OCI-M1 (cell line): ENCODE measurements at regions not wholly inside any gene's neighbourhood (a gene's known extent, or its start where the extent isn't known, plus 50 kb on each side); places are given as distances from the start of the nearest gene placed in this dataset.
"Not testable (repeated sequence)": the region's sequence is repeated elsewhere in the genome, so short reads cannot be mapped to it uniquely, and the experiment has no call there.

Experiments
- DNase-seq: peaks from one replicate; lab custom pipeline; 2025; lab: John Stamatoyannopoulos, UW

- DNase-seq, result no peak
Observed at GRCh38 chr3:64438066-64438465, 212.8 kb upstream of the PRICKLE2 start.

GRCh38 chr3:64437131-64437530, 211.9 kb upstream of the PRICKLE2 start:
- DNase-seq, result no peak

DNA sequence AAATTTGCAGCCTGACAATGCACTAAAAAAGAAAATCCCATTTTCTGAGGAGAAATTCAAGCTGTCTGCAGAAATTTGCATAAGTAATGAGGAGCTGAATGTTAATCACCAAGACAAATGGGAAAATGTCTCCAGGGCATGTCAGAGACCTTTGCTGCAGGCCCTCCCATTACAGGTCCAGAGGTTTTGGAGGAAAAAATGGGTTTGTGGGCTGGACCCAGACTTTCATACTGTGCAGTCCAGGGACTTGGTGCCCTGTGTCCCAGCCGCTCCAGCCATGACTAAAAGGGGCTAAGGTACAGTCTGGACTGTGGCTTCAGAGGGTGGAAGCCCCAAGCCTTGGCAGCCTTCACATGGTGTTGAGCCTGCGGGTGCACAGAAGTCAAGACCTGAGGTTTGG, 209.8 kb upstream of the PRICKLE2 start:
- not testable (repeated sequence) for DNase-seq

- no peak for DNase-seq
Observed at GRCh38 chr3:64432870-64433269, 207.6 kb upstream of the PRICKLE2 start.

DNA sequence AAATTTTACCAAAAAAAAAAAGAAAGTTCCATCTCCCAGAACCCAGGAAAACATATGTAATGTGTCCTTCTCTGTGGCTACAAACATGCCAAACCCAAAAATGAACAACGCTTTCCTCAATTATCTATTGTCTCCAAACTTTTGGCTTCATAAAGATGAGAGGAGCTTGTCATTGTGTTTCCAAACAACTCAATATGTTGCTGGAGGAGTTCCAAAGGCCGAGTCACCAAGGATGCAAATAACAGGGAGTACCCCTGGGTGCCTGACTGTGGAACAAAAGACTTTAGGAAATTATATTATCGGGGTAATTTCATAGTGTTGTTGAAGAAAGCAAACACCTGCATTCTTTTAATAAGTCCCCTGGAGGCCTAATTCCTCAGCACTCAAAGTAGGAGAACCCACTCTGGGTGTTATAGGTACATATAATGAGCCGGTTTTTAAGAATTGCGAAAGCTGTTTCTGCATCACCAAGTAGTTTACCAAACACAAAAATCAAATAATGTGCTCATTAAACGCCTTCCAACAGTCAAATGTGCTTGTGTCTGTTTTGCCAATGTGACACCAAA, 206.3 kb upstream of the PRICKLE2 start:
- DNase-seq, result no peak

GRCh38 chr3:64427671-64428070, 202.4 kb upstream of the PRICKLE2 start:
- no peak for DNase-seq

DNA sequence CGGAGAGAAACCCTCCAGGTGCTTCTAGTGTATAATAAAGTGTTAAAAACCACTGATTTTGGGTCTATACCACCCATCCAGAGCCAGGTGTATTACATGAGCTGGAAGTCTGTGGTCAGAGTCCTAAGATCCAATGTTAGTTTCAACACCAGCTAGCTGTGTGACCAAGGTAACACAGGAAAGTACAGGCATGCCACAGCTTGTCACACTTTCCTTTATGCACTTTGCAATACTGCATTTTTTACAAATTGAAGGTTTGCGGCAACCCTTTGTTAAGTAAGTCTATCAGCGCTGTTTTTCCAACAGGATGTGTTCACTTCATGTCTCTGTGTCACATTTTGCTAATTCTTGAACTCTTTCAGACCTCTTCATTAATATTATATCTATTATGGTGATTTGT, 201.3 kb upstream of the PRICKLE2 start:
- DNase-seq, result no peak

- DNase-seq, result no peak
Observed at GRCh38 chr3:64422932-64423331, 197.7 kb upstream of the PRICKLE2 start.

GRCh38 chr3:64422192-64422591, 196.9 kb upstream of the PRICKLE2 start:
- no peak for DNase-seq

DNA sequence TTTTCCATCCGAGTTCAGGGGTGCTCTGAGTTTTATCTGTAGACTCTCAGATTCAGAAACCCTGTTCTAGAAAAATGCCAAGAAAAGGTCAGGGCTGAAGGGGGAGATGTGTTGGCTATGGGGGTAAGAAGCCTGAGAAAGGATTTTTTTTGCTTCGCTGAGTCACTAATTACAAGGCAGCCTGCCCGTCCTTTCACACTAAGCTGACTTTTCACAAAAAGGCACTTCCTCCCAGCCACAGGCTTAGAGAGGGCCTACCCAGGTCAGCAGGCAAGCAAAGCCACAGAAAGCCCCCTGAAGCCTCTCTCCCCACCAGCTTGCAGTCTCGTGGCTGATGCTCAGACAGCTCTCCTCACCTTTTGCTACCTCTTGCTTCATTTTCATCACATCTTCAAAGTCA, 192.6 kb upstream of the PRICKLE2 start:
- DNase-seq, result no peak

DNA sequence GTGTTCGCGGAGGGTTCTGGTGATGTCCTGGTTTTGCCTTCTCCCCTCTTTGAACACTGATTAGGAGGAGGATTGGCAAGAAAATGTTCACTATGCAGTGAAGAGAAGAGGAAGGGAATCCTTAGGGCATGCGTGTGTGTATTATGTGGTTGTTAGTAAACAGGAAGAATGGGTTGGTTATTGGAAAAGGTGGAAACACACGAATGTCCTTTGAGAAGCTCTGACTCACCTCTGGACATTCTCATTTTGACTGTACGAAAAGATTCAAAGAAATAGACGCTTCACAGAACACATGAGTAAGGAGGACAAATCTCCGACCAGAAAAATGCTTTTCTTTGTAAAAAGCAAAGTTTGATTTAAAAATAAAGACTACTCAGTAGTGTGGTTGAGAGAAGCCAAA, 188.8 kb upstream of the PRICKLE2 start:
- DNase-seq, result no peak

DNA sequence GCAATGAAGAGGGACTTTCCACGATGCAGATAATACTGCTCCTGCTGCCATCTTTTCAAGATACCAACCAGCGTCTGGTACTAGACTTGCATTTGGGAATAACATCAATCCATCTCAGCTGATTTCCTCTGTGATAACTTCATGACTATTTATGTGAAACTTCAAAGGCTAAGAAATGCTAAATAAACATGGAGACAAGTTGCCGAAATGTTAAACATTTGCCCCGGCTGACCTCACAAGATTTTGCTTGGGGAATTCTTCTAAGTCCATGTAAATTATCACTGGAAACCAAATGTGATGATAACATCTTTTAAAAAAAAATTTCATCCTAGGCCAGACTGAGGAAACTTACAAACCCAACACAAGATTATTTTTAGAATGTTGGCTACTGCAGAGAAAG, 185.8 kb upstream of the PRICKLE2 start:
- no peak for DNase-seq

- DNase-seq, result no peak
Observed at GRCh38 chr3:64410226-64410625, 185.0 kb upstream of the PRICKLE2 start.

DNA sequence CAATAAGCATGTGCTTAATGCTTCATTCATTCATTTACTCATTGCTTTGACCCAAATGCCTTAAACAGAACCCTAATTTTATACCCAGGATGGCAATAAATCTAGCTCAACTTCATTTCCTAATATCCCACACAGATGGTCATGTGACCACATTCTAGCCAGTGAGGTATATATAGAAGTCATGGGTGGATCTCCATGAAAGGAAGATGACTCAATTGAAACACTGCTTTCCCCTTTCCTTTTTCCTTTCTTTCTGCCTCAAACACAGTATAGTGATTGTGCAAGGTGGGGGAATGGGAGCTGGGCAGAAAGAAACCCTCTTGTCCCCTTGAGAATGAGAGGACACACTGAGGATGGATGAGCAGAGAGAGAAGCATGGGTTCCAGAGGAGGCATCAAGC, 183.5 kb upstream of the PRICKLE2 start:
- no peak for DNase-seq

GRCh38 chr3:64406271-64406670, 181.0 kb upstream of the PRICKLE2 start:
- no peak for DNase-seq

GRCh38 chr3:64405211-64405835, 180.1 kb upstream of the PRICKLE2 start:
- DNase-seq, result no peak

DNA sequence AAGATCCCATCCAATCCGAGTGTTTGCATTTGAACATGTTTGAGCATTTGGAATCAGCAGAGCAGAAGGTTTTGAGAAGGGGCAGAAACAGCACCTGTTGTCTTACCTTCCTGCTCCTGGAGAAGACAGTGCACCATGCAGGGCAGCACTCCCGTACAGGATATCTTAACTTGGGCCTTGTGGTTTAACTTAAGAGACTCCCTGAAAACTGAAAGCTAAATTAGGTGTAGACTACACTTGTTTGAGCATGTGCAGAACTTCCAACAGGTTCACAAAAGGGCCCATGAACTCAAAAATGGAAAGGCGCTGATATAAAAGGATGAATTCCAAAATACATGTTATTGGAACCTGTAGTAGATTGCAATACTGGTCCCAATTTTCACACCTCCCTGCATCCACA, 175.4 kb upstream of the PRICKLE2 start:
- no peak for DNase-seq

DNA sequence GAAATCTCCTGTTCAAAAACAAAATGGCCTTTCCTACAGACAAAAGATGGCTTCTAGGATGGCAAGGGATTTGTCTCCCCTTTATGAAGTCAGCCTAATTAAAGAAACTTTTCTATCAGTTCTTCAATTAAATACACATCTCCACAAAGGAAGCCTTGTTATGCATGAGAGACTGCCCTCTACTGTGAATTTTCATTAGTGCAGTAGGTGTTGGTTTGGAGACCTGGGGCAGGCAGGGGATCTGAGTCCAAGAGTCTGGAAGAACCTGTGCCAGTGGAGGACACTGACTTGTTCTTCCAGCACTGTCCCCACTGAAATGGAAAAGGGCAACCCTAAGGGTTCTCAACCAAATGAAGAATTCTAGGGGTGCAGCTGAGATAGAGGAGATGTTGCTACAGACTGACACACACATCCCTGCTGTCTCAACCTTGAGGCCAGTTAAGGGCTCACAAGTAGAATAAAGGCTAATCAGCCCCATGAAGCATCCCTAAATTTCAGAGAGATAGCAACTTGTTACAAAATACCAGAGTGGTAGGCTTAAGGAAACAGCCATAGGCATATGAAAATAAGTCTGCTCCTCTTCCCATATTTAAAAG, 174.0 kb upstream of the PRICKLE2 start:
- DNase-seq, result peak; percentile 38

DNA sequence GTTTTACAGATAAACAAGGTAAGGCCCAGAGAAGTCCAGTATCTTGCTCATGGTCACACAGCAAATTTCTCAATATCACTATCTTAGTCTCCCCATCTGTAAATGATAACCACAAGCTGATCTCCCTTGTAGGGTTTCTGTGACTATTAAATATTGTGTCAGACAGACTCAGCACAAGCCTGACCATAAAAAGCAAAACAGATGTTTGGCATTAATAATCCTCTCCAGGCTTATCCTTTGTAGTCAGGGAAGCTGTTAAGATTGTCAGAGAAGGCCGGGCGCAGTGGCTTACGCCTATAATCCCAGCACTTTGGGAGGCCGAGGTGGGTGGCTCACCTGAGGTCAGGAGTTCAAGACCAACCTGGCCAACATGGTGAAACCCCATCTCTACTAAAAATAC, 173.2 kb upstream of the PRICKLE2 start:
- no peak for DNase-seq

DNA sequence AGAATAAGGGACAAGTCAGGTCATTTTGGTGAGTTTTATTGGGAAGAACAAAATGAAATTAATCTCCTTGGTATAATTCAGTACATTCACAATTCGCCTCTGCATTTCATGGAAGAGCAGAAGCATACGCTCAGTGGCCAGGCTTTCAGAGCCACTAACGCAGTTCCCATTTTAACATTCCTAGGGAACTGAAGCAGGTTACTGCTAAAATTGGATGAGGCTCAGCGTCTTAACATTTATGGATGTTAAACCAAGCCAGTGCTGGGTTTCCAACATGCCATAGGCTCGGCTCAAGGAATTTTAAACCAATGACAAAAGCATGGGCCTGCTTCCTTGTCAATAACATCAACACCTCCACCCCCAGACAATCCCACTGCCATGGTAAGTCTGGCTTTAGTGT, 172.7 kb upstream of the PRICKLE2 start:
- DNase-seq, result no peak

DNA sequence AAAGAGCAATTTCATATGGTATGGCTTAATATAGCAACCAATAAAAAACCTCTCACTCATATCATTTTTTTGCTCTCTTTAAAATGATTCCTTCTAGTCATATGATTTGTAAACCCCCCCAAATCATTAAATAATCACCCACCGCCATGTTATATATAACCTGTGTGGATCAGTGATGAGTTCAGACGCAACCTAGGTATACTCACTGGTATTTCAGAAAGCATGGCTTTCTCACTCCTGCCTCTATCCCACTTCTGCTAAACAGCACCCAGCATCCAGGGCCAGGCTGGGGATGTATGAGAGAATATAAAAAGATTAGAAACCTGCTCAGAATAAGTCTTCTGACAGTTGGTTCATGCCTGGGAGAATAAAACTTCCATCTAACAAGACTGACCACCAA, 172.3 kb upstream of the PRICKLE2 start:
- no peak for DNase-seq

DNA sequence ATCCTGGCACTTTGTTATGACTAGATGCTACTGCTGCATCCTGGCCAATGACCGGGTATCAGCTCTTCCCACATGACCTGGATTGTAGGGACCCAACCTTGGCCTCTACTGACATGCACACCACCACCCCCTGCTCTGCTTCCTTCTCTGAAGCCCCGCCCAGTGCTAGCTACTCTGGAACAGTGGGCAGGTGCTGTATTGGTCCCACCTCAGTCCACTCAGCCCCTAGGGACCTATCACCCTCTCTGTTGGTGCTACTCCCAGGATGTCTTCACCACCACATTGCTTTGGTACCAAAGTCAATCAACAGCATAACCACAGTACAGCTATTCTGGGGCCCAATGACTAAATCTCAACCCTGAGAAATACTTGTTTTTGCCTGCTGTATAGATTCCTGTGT, 170.2 kb upstream of the PRICKLE2 start:
- DNase-seq, result no peak

DNA sequence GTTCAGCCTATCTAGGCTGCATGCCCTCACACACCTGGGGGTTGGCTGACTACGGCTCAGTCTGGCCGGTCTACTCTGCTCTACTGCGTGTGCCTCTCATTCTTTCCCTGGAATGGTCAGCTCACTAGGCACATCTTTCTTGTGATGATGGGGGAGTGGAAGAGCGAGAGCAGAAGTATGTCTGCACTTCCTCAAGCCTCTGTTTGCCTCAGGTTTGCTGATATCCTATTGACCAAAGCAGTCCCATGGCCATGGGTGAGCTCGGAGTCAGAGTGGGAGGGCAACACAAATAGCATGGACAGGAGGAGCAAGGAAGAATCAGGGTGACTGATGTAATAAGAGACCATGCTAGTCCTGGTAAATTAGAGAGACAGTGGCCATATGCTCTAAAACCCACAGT, 167.9 kb upstream of the PRICKLE2 start:
- DNase-seq, result no peak

DNA sequence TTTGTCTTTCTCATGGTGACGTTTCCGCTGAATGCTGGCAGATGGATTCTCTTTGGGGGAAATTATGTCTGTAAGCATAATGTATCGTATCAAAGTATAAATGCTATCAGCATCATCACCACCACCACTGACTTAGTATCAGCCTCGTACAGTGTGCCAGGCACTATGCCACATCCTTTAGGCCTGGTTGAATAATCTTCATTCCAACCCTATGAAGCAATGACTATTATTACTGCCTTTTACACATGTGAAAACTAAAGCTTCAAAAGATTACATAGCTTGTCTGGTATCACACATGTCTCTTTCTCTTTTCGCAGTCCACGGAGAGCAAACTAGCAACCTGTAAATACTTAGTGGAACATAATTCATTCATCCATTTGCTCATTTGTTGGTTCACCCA, 166.7 kb upstream of the PRICKLE2 start:
- no peak for DNase-seq
